Activated B cell treated with CpG ODN at 0.5 μM for 24 hours (primary cell): ENCODE measurements at regions not wholly inside any gene's neighbourhood (a gene's known extent, or its start where the extent isn't known, plus 50 kb on each side); places are given as distances from the start of the nearest gene placed in this dataset.

Experiments
- ATAC-seq: fragments of 200-7000 bp; cut with Tn5 transposase; one replicate; pipeline ENCODE4 v1.10.0; 2021; ENCODE audit warnings: low read depth, mild to moderate bottlenecking, moderate library complexity
- CTCF ChIA-PET: fragments of 350-600 bp; sonication (Branson Sonifier 250); formaldehyde crosslinking; loops from one replicate; lab custom pipeline; 2021; ENCODE audit warnings: antibody characterized with exemption; lab: Charles Lee
- POLR2A ChIA-PET: fragments of 350-600 bp; sonication (Branson Sonifier 250); formaldehyde crosslinking; loops from one replicate; lab custom pipeline; 2021; ENCODE audit warnings: antibody characterized with exemption; lab: Charles Lee
- DNase-seq: peaks from one replicate; pipeline ENCODE4 v3.0.0; 2022
- H3K27ac Mint-ChIP-seq: one replicate; pipeline ENCODE4 v1.8.0; 2020; ENCODE audit warnings: mixed read lengths
- H3K27me3 Mint-ChIP-seq: one replicate; pipeline ENCODE4 v1.8.0; 2021; ENCODE audit warnings: mixed read lengths
- H3K36me3 Mint-ChIP-seq: one replicate; pipeline ENCODE4 v1.8.0; 2021; ENCODE audit warnings: low read depth, mixed read lengths
- H3K4me1 Mint-ChIP-seq: one replicate; pipeline ENCODE4 v1.8.0; 2021; ENCODE audit warnings: mixed read lengths
- H3K4me3 Mint-ChIP-seq: one replicate; pipeline ENCODE4 v1.8.0; 2020; ENCODE audit warnings: mild to moderate bottlenecking, mixed read lengths
- H3K9me3 Mint-ChIP-seq: one replicate; pipeline ENCODE4 v1.8.0; 2020; ENCODE audit warnings: mixed read lengths
- CTCF ChIP-seq: fragments of 200-600 bp; IDR thresholded peaks from one replicate; pipeline ENCODE4 v1.8.0; 2022; ENCODE audit warnings: antibody characterized with exemption, mild to moderate bottlenecking
- intact Hi-C: fragments of 100-400 bp; cut with micrococcal nuclease; formaldehyde crosslinking; loops from one replicate; pipeline ENCODE4 v1.15.1; 2024

DNA sequence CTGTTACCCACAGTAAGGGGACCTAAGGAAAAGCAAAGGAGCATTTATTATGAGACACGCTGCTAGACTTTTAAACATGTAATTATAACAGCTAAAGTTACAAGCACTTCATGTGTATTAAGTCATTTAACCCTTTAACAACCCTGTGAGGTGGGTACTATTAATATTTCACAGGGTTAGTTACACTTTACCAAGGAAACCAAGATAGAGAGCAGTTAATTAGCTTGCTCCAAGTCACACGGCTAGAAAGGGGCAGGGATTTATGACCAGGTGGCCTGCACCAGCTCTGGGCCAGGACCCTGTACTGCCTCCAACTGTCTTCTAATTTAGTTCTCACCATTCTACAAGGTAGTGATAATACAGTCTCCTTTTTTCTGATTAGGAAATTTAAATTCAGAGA, 74.9 kb downstream of the RPL27A start:
- intact Hi-C loops: no loop called here
- no peak overlapping the region for H3K4me3 Mint-ChIP-seq
- DNase-seq (no peak), ATAC-seq (no peak)
- peaks cover 1% of the 10 kb centered on the region for H3K9me3 Mint-ChIP-seq
- no peaks in the 10 kb centered on the region for H3K27me3 Mint-ChIP-seq
- no peak overlapping the region for H3K27ac Mint-ChIP-seq
- no peak for TF ChIP-seq CTCF
- ChIA-PET CTCF (no interaction called here), POLR2A (no interaction called here)
- no peaks in the 10 kb centered on the region for H3K4me1 Mint-ChIP-seq
- H3K36me3 Mint-ChIP-seq: no peaks in the 10 kb centered on the region

DNA sequence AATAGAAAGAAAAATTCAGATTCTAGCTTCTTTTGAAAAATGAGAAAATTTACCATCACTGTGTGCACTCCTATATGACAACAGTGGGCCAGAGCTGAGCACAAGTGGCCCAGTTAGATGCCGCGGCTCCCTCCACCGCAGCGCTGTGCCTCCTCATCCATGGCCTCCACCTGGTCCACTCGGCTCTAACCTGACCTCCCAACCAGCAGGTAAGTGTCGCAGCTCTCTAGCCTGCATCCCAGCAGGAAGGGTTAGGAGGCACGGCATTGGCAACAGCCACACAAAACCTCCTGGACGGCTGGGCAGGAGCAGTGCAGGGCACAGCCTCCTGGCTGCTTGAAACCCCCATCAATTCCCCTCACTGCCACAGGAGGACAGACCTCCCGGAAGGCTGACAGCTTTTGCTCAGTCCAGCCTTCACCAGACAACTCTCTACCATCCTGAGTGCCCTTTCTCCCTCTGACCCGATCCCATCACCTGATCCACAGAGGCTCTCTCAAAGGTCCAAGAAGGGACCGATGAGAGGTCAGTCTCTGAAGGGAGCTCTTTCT, 76.1 kb downstream of the RPL27A start:
- DNase-seq: no peak
- no peak overlapping the region for H3K4me3 Mint-ChIP-seq
- H3K36me3 Mint-ChIP-seq: no peaks in the 10 kb centered on the region
- ATAC-seq: no peak
- intact Hi-C loops: no loop called here
- peaks cover 1% of the 10 kb centered on the region for H3K9me3 Mint-ChIP-seq
- no peaks in the 10 kb centered on the region for H3K27me3 Mint-ChIP-seq
- POLR2A ChIA-PET: no interaction called here
- CTCF ChIA-PET: no interaction called here
- H3K4me1 Mint-ChIP-seq: no peaks in the 10 kb centered on the region
- TF ChIP-seq CTCF: no peak
- no peak overlapping the region for H3K27ac Mint-ChIP-seq

DNA sequence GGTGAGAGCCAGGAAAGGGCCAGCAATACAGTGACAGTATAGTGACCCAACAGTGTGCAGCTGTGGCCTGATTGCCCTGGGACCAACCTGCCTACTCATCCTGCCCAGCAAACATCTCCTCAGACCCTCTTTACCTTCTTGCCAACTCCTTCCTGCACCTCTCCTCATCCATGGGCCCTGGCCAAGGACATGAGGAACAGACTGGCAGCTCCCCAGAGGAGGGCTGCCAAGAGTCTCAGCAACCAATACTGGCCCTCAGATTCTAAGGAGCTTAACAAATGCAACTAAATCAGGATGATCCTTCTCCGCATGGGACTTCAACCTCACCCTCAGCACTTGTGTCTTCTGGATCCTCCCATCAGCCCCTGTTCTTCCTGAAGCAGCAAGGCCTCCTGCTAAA, 77.0 kb downstream of the RPL27A start:
- no peak for ATAC-seq
- H3K4me1 Mint-ChIP-seq: no peaks in the 10 kb centered on the region
- no peak overlapping the region for H3K4me3 Mint-ChIP-seq
- H3K27ac Mint-ChIP-seq: no peak overlapping the region
- ChIA-PET POLR2A (no interaction called here), CTCF (no interaction called here)
- intact Hi-C loops: no loop called here
- H3K9me3 Mint-ChIP-seq: peaks cover 1% of the 10 kb centered on the region
- no peak for TF ChIP-seq CTCF
- H3K27me3 Mint-ChIP-seq: no peaks in the 10 kb centered on the region
- H3K36me3 Mint-ChIP-seq: no peaks in the 10 kb centered on the region
- DNase-seq: no peak

DNA sequence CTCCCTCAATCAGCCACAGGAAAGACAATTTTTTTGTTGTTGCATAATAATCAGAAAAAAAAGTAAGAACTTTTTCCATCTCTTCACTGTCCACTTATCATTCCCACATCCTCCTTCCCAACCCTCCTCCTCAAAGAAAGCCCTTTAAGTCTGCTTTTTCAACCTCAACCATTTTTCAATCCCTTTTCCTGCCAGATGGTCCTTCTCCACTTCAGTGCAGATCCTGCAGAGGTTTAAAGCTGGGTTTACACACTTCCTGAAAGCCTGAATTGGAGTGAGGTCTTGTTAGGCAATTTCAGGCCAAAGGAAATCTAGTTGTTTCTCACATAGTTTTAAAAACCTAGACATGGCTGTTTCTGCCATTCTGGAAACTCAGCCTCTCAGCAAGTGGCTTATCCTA, 78.3 kb downstream of the RPL27A start:
- H3K4me1 Mint-ChIP-seq: no peaks in the 10 kb centered on the region
- H3K9me3 Mint-ChIP-seq: no peaks in the 10 kb centered on the region
- DNase-seq (no peak), ATAC-seq (no peak)
- H3K36me3 Mint-ChIP-seq: no peaks in the 10 kb centered on the region
- H3K27me3 Mint-ChIP-seq: no peaks in the 10 kb centered on the region
- ChIA-PET POLR2A (no interaction called here), CTCF (no interaction called here)
- H3K4me3 Mint-ChIP-seq: no peak overlapping the region
- no peak for TF ChIP-seq CTCF
- H3K27ac Mint-ChIP-seq: no peak overlapping the region
- intact Hi-C loops: no loop called here

- Mint-ChIP-seq H3K27me3 (no peaks in the 10 kb centered on the region), H3K4me1 (no peaks in the 10 kb centered on the region), H3K4me3 (no peak overlapping the region), H3K9me3 (no peaks in the 10 kb centered on the region), H3K36me3 (no peaks in the 10 kb centered on the region), H3K27ac (no peak overlapping the region)
- TF ChIP-seq CTCF: no peak
- ChIA-PET POLR2A (no interaction called here), CTCF (no interaction called here)
- intact Hi-C loops: no loop called here
- no peak for DNase-seq
- ATAC-seq: no peak
Measured at GRCh38 chr11:8763070-8763685, 80.6 kb downstream of the RPL27A start.
